ENCODE measurements at regions not wholly inside any gene's neighbourhood (a gene's known extent, or its start where the extent isn't known, plus 50 kb on each side); places are given as distances from the start of the nearest gene placed in this dataset.

DNA sequence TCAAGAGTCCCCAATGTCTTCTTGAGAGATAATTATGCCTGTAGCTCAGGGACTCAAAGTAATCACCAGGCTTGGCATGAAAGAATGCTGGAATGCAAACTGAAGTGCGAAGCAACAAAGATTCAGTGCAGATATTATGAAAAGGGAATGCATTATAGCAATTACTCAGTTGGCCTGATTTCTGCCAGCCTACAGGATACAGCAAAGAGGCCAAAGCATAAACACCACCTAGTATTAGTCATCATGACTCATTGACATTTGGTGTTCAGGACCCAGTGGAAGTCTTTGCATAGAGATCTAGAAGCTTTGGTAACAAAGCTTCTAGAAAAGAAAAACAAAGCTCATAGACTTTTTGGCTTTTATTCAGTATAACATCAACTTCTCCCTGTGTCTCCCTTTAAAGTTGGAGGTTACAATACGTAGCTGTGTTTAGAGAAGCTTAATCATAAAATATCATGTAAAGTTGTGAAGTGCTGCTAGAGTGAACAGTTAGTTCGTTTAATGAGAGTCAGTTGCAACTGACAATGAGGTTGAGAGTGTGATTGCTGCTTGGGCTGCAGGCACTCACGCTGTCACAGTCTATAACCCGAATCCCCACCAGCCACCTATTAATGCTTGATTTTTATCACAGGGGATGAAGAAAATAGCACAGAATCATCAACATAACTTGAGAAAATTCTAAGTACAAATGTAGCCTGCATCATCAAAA lies 932.7 kb downstream of the TFAP2A start:
- no peak for DNase-seq (ENCODE audit: low spot score)

DNA sequence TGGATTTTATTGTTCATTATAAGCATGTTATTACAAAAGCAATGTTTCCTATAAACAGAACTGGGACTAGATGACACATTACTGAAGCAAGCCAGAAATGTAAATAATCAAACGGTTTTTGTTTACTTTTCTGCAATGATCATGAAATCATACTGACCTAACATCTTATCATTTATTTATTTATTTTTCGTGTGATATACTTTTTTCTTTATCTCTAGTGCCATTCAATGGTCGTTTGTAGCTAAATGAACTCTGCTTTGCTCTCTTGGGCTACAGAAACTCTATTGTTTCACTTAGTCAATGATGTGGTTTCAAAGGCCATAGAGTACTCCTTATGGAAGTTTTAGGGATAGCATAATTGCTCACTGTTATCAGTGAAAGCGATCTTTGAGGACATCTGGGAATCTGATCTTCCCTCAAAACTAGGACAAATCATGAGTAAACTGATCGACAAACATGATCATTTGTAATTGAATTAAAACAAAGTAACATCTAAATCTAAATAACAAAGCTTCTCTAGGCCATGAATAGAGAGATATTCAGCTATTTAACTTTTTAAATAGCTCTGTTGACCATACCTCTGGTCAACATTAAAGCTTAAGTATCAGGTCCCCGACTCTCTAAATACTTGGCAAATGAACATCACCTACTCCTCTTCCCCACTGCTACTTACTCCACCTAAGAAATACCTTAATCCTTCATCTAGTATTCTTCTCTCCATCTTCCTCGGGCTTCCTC lies 933.4 kb downstream of the TFAP2A start:
- no peak for DNase-seq (ENCODE audit: low spot score)

- no peak for DNase-seq (ENCODE audit: low spot score)
Observed at GRCh38 chr6:9468277-9468676, 946.6 kb downstream of the TFAP2A start.

GRCh38 chr6:9467741-9468140 lies 947.1 kb downstream of the TFAP2A start:
- no peak for DNase-seq (ENCODE audit: low spot score)

DNA sequence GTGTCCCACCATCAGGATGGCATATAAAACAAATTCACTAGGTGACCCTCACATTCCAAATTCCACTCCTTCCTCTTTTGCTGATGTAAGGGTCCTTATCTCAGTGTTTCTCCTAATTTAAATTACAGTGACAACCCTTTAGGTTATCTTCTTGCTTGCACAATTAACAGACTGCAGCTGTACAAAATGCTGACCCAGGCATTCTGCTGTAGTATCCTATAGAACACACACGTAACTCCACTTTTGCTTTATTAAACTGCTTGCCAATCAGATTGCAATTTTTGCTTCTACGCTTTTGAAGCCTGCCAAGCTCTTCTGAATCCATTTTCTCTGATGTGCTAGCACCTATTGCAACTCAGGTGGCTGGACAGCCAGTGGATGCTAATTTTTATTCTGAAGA lies 950.3 kb downstream of the TFAP2A start:
- no peak for DNase-seq (ENCODE audit: low spot score)

GRCh38 chr6:9463311-9463710 lies 951.6 kb downstream of the TFAP2A start:
- no peak for DNase-seq (ENCODE audit: low spot score)

DNA sequence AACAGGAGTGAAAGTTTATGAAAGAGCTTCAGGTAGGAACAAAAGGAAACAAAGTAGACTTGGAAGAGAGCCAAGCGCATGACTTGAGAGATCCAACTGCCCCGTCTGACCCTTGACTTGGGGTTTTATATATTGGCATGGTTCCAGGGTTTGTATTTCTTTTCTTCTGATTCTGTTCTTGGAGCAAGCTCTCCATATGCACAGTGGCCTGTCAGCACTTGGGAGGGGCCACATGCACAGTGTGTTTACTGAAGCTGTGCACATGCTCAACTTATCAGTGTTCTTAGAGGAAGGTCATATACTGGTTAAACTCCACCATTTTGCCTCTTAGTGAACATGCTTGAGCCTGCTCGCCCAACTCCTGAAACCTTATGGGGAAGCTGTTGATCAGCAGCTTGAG lies 953.7 kb downstream of the TFAP2A start:
- DNase-seq (ENCODE audit: low spot score), result no peak

DNA sequence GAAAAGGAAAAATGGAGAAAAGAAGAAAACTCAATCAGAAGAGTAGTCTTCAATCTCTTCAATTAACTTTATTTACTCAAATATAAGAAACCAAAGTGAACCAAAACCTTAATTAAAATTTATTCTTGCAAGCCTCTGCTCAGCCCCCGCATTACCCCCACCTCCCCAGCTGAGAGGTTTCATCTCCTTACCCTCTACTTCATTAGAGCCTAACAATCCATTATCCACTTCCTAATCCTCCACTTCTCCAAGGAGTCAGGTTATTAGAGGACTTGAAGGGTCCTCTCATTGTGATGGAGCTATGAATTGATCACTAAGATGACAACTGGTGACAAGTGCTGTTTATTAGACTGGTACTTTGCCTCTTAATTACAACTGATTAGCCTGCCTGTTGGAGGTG lies 956.5 kb downstream of the TFAP2A start:
- no peak for DNase-seq (ENCODE audit: low spot score)

- DNase-seq (ENCODE audit: low spot score), result no peak
Observed at GRCh38 chr6:9455864-9456658, 958.8 kb downstream of the TFAP2A start.

DNA sequence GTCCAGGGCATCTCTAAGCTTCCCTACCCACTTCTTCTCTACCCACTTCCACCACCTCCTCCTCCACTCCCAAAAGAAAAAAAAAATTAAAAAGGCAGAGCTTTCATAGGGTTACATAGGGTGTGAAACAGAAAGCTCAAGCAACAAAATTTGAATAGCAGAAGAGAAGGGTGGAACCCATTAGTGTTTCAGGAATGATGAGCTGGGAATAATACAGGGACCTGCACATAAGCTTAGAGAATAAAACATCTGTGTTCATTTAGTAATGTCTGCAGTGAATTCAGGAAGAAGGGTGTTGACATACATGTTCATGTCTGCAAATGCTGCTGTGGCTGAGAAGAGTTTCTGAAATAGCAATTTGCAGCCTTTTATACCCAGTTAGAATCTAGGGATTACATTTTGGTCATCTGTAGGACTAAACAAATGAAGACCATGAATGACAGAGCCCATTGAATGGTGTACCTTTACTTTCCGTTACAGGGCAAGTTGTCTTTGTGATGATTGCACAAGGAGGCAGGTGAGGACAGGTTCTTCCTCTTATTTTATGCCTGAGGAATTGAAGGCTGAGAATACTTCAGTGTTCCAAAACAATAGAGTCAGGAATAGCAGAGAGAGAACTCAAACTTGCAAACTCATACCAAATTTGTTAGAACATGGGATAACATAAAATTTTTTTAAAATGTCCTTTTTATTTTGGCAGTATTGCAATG lies 975.1 kb downstream of the TFAP2A start:
- no peak for DNase-seq (ENCODE audit: low spot score)

DNA sequence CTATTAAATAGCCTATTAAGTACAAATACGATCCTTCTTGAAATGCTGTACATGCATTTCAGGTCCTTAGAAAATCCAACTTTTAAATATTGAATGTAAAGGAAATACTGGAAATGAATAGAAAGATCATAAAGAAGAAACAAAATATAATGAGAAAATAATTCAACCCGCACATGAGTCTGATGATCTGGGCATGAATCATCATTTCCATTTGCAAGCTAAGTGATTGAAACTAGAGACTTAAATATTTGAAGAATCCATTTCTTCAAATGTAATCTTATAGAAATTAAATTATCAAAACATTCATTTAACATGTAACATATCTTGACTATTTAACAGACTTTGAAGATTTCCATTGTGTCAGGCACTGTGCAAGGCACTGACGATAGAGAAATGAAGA lies 977.0 kb downstream of the TFAP2A start:
- no peak for DNase-seq (ENCODE audit: low spot score)

- DNase-seq (ENCODE audit: low spot score), result no peak
Observed at GRCh38 chr6:9435281-9435680, 979.6 kb downstream of the TFAP2A start.

GRCh38 chr6:9431945-9432344 lies 982.9 kb downstream of the TFAP2A start:
- no peak for DNase-seq (ENCODE audit: low spot score)

DNA sequence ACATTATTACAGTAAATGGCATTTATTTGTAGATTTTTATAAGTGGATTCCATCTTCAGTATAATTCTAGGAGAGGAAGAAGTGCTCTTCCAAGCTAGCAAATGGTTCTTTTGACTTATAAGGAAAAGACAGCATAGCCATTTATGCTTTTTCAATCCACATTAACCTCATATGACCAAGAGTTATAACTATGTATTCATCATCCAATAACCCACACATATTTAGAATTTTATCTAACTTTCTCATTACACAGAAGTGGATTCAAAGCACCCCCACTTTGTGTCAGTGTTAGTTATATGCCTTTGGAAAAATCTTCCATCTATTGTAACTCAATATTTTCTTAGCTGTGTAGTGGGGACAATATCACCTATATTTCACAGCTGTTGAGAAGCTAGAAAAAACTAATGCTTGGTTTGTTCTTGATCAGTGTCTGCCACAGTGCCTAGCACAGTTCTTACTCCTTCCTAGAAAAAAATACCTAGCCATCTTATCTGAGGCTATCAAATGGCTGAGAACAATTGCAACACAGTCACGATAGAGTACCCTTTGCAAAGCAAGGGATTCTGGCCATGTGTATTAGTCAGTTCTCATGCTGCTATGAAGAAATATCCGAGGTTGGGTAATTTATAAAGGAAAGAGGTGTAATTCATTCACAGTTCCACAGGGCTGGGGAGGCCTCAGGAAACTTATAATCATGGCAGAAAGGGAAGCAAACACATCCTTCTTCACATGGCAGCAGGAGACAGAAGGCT lies 986.3 kb downstream of the TFAP2A start:
- DNase-seq (ENCODE audit: low spot score), result no peak

GRCh38 chr6:9422138-9422537 lies 986.8 kb upstream of the SLC35B3 start:
- no peak for DNase-seq (ENCODE audit: low spot score)

DNA sequence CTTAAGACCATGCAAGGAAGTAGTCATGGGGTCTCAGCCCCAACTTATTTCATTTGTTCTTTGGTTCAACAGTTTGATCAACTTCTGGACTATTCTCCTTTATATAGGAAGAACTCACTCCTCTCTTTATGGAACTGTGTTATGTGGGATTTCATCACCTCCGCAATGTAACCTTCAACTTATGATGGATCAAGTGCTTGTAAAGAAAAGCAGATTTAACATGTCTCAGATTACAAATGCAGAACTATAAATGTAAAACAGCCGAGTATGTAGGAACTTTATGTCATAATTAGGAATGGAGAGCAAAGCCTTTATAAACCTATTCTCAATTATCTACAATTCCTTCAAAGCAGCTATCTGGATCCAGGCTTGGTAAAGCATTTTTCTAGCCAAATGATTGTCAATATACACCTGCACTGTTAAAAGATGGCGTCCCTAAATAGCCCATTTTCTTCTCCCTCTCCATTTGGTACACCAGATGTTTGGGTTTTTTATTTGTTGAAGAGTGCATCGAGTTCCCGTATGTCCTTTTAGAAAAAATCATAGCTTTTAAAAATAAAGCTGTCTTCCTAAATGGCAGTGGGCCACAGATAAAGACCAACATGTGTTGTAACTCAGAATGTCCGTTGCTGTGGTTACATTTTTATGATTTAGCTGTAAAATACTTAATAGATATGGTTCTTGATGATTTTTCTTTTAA lies 985.1 kb upstream of the SLC35B3 start:
- no peak for DNase-seq (ENCODE audit: low spot score)

DNA sequence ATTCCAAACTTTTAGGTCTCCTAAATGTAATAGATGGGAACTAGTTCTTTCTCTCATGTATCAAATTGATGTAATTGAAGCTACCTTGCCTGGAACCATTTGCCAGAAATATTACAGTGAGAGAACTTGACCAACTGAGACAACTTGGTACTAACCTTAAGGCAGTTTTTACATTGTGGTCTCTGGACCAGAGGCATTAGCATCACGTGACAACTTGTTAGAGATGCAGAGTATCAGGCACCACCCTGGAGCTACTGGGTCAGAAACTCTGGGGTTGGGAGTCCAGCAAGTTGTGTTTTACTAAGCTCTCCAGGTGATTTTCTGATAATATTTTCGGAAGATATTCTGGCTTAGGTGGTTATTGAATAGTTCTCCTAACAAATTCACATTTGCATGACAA lies 982.1 kb upstream of the SLC35B3 start:
- no peak for DNase-seq (ENCODE audit: low spot score)

DNA sequence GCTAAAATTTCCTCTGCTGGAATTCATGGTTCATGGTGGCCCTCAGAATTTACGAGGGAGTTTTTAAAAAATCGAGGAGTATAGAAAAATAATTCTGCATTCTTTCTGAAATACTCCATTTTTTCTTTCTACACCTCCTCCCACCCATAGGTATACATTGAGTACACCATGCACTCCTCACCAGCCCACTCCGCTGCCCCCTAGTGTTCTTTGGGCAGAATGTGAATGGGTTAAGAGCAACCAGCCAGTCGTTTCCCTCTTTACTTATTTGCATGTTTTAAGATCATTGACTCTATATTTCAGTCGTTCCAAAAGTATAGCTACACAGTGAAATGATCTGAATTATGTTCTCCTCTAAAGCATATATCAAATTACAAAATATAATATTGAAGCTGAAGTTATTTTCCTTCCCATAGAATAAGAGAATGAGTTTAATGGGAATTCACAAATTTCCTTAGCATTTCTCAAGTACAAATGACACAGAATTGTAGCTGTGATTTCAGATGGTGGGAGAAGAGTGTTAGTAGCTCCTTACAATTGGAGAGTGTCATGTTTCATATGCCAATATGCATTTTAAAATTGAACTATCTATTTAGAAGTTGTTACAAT lies 977.7 kb upstream of the SLC35B3 start:
- DNase-seq (ENCODE audit: low spot score), result no peak

- no peak for DNase-seq (ENCODE audit: low spot score)
Observed at GRCh38 chr6:9409126-9409525, 973.8 kb upstream of the SLC35B3 start.

GRCh38 chr6:9408402-9409117 lies 973.2 kb upstream of the SLC35B3 start:
- DNase-seq (ENCODE audit: low spot score), result no peak
